8988T (cell line): ENCODE measurements at regions not wholly inside any gene's neighbourhood (a gene's known extent, or its start where the extent isn't known, plus 50 kb on each side); places are given as distances from the start of the nearest gene placed in this dataset.
"Not testable (repeated sequence)": the region's sequence is repeated elsewhere in the genome, so short reads cannot be mapped to it uniquely, and the experiment has no call there.

Source experiments
- DNase-seq: peaks from one replicate; pipeline ENCODE4 v3.0.0; 2011

DNA sequence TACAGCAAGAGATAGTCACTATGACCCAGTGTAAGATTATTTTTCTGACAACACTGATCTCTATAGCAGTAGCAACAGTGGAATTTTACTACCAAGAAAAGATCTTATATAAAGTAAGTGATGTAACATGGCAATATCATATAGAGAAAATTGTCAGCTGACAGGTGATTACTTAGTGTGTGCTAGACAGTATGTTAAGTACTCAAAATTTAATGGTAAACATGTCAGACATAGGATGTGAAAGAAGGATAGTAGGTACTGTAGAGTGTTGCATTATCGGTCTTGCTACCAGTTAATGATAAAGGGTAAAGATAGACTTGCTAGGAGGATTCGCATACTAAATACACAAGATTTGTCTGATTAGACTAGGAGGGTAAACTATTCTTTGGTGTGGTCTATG, 247.4 kb downstream of the CYLC2 start:
- DNase-seq, result no peak

DNA sequence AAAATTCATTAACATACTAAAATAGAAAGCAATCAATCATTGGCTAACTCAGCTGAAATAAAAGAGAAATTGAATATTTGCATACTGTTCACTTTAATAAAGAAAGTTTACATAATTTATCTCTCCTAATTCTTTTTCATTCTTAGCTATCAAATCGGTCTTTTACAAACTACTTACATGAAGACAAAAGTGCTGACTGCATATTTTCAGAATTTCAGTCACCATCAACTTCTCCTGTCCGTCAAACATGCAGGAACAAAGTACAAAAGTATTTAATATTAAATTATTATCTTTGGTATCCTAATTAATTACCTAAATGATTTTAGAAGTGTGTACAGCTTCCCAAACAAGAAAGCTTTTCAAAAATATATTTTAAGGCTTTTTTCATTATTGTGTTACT, 248.4 kb downstream of the CYLC2 start:
- no peak for DNase-seq

DNA sequence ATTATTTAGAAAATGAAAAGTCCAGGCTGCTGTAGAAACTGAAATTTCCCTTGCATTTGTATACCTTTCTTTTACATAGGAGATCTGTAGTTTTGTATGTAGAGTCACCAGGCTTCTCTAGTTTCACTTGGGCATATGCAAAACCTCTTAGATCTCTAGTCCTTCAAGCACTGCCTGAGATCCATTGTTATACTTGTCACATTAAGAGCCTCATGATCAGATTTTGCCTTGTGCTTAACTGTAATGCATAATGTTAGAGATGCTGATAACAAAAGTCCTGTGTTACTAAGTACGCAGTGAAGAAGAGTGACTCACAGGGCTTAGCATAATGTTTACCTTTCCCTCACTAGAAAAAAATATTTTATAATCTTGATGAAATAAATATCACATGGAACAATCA, 250.2 kb downstream of the CYLC2 start:
- DNase-seq, result no peak

DNA sequence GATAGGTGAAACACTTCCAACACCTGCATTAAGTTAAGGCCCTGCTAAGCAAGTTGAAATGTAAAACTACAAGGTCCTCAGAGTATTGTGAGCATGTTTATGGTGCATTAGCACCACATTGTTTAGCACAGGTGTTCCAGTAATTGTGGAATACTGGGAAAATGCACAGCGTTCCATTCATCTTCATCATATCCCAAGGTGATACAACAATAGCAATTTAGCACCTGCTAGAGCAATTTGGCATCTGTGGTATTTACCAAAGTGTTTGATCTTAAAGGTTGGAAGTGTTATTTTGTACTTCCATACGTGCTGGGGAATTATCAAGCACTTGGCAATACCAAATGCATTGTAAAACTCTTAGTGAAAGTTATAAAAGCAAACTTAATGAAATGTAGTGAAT, 266.8 kb downstream of the CYLC2 start:
- no peak for DNase-seq

DNA sequence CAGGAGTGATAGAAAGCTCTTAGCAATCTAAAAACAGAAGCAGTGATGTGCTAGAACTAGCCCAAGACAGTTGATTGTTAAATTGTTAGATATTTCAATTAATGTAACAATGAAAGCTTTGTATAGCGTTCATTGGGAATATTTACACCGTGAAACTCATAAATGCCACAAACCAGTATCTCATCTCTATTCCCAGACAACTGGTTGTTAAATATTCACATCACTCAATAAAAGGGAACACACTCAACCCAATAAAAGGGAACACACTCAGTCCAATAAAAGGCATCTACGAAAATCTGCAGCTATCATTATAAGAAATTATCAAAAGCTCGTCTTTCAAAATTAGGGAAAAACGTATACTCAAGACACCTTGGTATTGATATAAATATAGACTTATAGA, 270.9 kb downstream of the CYLC2 start:
- no peak for DNase-seq

DNA sequence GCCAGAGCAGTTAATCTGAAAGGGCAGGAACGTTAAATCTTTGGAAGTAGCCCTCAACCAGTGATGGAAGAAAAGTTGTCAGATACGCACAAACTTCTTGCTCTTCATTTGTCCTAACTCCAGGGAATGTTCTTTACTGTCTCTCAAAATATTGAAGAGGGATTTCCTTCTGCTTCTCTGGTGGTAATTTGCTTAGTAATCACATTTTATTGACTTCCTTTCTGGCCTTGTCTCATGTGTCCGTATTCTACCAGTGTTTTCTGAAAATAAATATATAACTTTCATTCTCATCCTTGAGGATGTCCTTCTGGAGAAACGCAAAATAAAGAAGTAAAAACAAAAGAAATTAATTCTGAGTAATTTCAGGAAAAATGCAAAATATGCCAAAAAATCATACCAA, 282.1 kb downstream of the CYLC2 start:
- no peak for DNase-seq

DNA sequence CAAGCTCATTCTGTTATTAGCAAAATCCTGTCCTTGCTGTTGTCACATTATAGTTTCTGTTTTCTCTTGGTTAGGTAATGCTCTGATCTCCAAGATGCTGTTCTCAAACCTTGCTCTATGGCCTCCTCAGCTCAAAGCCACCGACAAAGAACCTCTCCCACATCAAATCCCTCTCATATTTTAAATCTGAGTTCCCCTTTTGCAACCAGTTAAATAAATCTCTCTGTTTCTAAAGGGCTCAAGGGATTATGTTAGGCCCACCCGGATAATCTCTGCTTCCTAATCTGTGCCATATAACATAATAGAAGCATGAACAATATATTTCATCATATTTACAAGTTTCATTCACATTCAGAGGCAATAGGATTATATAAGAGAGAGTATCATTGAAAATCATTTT, 286.0 kb downstream of the CYLC2 start:
- no peak for DNase-seq

DNA sequence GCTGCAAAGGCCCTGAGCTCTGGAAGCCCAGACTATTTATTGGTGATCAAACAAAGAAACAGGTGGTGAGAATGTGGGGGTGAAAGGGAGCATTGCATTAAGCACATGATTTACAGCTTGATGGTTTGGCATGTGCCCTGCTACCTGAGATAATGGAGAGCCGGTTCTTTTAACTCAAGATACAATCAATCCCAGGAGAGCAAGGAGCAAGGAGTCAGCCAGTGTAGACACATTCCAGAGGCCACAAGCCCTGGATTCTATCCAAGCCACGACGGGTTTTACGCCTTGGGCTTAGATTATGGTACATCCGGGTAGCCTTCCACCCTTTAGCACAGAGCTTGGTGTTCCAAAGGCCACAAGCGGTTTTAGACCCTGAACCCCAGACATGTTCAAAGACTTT, 292.2 kb downstream of the CYLC2 start:
- no peak for DNase-seq

DNA sequence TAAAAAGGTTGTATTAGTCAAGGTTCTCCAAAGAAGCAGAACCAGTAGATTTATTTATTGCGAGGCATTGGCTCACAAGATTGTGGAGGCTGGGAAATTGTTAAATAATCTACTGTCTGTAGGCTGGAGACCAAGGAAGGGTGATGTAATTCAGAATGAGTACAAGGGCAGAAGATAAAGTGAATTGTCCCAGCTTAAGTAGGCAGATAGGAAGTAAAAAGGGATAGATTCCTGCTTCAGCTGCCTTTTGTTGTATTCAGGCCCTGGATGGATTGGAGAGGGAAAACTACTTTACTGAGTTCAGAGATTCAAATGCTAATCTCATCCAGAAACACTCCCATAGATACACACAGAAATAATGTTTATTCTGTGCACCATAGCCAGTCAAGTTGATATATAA, 301.1 kb downstream of the CYLC2 start:
- no peak for DNase-seq

DNA sequence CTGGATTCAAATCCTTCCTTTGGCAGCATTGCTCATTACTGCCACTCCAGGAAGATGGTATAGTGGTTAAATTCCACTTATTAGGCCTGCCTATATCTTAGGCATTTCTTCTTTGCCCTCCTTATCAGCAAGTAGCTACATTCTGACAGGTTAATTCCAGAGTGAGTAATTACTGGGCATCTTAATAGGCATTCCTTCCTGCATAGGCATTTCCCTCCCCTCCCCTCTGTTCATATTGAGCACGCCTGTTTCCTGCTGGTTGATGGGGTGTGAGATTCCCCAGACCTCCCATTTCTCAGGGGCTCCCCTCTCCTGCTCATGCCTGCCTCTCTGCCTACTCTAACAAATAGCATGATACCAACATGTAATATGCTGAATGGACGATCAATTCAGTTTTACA, 305.9 kb downstream of the CYLC2 start:
- DNase-seq, result no peak

DNA sequence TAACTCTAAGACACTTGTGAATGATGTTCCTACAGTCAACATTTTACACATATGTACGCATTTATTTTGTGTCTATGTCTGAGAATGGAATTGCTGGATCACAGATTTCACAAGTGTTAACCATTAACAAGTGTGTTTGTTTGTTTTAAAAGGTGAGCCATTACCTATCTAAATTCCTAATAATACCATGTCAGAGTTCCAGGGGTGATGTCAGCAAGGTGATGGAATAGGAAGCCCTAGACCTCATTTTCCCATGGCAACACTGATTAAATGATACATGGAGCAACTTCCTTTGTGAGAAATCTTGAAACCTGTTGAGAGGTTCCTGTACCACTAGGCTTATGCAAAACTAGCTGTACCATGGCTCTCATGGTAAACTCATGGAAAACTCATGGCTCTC, 309.7 kb downstream of the CYLC2 start:
- DNase-seq, result no peak

DNA sequence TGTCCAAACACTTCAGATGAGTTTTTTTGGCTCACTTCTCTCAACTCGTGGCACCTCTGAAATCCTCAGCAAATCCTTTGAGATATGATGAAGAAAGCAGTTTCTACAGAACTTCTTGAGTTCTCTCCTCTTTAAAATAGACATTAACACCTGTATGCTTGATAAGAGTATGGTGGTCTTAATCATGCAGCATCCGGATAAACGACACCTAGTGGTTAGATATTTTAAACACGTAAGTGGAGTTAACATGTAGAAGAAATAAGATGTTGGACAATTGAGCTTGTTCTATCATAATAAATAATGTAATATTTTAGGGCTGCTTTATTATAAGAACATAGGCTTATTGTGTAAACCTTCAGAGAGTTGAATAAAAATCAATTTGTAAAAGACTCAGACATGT, 324.8 kb downstream of the CYLC2 start:
- no peak for DNase-seq

DNA sequence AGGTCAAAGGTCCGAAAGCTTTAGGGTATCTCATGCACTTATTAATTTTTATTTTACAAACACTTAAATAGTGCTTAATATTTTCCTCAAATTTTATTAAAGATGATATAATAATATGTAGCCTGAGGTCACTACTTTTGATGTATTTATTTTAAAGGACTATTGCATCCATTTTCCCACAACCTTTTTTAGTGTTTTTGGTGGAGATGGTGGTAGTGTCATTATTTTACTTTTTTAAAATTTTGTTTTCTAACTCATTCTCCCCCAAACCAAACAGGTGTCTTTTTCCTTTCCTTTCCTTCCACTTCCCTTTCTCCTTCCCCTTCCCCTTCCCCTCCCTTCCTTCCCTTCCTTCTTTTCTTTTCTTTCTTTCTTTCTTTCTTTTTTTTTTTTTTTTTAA, 328.6 kb downstream of the CYLC2 start:
- no peak for DNase-seq

DNA sequence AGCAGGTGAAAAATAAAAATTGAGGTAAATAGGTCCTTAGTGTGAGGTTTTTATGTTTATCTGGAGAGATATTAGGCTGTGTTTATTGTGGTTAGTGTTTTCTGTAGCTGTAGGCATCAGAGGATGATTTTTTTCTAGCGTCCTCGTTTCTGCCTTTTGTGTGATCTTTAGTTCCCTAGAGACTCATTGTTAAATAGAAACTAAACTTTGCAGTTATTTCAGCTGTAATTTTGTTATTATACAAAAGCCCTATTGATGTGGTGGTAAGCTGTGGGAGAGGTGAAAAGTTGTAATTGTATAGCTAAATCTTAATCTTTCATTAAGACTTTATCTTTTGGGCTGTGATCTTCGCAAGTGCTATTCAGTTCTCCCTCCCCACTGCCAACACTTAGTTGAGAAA, 340.3 kb downstream of the CYLC2 start:
- no peak for DNase-seq

DNA sequence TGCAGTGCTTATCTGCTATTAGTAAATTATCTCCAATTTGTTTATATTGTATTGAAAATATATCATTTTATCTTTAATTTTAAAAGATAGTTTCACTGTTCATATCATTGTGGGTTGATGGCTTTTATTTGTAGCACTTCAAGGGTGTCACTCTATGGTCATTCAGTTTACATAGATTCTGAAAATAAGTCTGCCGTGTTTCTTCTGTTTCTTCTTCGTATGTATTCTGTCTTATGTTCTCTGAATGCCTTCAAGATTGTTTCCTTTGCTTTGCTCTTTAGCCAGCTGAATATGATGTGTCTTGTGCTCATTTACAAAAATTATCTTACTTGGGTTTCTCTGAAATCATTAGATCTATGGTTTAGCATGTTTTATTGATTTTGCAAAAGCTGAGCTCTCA, 359.9 kb downstream of the CYLC2 start:
- DNase-seq, result no peak

DNA sequence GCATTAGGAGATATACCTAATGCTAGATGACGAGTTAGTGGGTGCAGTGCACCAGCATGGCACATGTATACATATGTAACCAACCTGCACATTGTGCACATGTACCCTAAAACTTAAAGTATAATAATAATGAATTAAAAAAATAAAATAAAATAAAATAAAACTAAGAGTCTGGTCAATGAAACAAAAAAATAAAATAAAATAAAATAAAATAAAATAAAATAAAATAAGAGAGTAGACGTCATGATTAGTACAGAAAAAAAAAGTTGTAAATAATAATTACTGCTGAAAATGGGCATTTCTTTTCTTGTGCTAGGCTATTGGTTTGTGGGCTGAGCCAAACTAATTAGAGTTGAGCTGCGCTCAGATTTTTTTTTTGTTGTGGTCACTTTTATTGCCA, 362.8 kb downstream of the CYLC2 start:
- not testable (repeated sequence) for DNase-seq

DNA sequence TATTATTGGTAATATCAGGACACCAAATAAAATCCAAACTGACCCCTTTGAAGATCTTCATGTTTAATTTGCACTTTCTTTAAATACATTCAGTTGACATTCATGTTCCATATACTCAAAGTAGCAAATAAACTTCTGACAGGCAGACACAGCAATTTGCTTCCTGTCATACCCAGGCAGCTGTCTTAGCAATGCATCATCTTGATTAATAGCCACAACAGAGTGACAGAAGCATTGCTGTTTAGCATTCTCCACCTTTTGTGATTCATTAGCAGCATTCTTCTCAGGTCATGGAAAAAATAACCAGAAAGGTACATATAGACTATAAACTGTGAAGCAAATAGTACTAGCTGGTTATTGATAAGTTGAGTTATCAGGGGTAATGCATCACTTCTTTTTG, 366.8 kb downstream of the CYLC2 start:
- DNase-seq, result no peak

DNA sequence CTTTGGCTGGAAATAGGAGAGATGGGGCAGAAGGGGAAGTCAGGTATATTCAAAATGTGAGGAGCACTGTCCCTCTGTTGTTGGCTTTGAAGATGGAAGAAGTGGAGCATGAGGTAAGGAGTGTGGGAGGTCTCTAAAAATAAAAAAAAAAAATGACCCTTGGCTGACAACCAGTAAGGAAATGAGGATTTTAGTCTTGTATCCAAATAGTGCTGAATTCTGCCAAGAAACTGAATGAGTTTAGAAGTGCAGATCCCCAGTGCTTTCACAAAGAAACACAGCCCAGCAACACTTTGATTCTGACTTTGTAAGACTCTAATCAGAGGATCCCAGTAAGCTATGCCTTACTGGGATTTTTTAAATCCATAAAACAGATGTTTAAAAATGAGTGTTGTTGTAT, 367.9 kb downstream of the CYLC2 start:
- DNase-seq, result no peak

DNA sequence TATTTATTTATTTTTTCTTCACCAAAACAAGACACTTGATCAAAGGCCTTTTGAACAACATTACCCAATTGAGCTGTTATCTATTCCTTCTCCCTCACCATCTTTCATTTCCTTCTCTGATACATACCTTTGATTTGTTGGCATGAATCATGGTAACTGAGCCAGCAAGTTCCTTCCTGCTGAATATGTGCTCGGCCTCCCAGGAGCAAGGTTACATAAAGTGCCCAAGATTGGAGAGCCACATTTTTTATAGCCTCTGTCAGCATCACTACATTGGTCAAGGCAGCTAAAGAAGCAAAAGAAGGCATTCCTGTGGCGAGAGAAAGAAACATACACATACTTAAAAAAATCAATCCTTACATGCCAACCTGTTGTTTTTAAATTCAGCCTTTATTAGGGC, 369.6 kb downstream of the CYLC2 start:
- DNase-seq, result no peak

DNA sequence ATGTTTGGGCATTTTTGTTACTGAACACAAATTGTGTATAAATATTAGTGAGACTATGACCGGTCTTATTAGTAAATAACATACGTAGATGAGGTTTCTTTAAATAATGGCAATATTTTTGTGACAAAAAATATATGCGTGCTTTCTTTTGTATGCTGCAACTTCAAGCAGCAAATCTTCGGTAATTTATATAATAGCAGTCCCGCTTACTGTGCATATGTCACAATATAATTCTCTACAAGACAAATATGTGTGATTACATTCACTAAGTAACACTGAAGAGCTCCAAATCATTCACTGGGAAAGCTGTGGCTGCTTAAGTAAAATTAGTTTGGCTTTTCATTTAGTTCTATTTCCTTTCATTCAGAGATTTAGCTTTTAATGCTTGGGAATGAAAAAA, 376.0 kb downstream of the CYLC2 start:
- no peak for DNase-seq

DNA sequence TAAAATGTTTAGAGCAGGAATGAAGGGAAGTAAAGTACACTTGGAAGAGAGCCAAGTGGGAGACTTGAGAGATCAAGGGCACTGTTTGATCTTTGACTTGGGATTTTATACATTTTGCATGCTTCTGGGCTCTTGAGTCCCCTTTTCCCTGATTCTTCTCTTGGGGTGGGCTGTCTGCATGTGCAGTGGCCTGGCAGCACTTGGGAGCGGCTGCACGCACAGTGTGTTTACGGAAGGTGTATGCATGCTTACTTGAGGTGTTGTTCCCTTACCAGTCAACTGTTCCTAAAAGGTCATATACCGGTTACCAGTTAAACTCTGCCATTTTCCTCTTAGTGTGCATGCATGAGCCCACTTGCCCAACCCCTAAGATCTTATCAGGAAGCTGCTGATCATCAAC, 377.7 kb downstream of the CYLC2 start:
- DNase-seq, result no peak

DNA sequence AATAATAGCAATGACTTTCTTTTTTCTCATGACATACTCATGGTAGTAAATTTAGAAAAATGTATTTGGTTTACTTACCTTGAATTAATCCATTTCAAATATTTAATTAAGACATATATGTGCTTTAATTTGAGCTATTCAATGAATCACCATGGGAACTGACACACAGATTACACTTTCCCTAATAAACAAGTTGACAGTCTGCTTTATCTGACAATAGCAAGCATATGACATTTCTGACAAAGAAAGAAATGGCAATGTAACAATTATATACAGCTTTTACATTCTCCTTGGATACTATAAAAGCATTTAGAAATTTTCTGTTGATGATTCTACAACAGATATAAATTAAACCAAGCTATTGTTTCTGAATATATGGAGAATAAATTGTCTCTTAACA, 382.5 kb downstream of the CYLC2 start:
- no peak for DNase-seq

DNA sequence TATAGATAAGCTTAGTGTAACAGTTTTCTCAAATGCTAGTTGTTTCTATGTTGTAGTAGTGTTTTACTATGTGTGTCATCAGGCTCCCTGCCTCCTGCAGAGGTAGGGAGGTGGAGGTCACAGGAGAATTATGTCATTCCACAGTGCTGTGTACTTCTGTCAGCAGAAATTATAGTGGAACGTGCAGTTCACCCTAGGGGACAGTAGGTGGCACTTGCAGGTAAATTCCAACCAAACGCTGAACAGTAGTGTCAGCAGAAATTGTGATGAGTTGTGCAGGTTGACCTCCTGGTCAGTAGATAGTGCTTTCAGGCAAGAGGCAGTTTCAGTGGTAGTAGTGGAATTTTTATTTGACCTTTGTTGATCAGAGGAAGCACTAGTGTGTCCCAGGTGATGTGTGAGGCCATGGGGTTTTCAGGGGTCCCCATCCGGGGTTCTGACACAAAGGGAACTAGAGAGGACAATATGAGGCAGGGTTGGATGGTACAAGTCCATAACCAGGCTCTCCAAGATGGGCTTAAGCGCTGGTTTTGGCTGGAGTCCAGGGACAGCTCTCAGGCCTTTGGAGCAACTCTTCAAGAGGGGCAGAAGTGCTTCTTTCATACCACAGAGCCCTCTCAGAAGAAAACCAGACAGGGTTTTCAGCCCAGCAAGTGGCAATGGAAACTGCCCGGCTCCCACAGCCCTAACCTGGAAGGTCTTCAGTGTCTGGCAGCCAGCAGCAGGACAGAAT, 402.9 kb downstream of the CYLC2 start:
- DNase-seq, result no peak

DNA sequence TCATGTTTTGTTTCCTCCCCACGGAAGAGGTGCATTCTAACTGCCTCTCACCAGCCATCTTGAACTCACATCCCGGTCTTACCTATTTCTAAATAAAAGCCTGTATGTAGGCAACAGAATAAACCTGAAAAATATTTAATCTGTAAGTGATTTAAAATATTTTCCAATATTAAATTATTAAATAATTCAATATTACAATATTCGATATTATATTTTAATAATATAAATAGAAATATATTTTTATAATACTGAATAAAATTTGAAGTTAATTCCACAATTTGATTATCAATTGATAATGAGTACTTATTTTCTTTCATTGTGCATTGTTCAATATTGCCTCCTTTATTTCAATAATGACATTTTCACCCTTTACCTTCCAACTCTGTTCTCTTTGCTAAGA, 404.4 kb downstream of the CYLC2 start:
- no peak for DNase-seq

DNA sequence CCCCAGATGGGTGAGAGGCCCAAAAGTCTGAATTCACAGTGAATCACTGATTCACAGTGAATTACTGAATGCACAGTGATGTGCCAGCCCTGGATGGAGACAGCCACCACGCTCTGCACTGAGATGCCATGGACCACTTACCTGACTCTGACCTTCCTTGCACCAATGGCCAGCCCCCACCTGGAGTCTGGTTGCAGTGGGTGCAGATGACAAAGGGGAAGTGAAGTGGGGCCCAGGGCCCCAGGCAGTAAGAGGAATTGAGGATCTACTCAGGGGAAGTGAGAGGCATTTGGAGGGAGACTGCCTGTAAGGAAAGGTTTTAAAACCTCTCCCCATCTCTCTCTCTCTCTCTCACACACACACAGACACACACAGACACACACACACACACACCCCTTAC, 412.1 kb downstream of the CYLC2 start:
- no peak for DNase-seq

DNA sequence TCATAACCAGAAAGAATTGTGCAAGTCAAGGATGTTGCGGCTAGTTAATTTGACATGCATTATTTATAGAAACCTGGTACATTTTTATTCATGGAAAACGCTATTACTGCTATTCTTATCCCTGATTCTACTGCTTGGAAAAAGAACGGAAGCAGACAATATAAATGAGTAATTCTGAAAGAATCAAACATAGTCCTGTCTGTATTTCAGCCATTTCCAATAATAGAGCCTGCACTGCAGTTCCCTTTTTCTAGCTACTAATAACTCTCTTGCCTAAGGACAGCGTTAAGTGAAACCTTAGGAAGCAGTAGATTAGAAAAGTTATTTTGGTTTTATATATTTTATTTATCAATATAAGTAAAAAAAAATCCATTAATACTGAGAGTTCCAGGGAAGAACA, 414.9 kb downstream of the CYLC2 start:
- DNase-seq, result no peak
